ENCODE measurements at regions not wholly inside any gene's neighbourhood (a gene's known extent, or its start where the extent isn't known, plus 50 kb on each side); places are given as distances from the start of the nearest gene placed in this dataset.

GRCh38 chr22:47793304-47794101, 1031.1 kb downstream of the TBC1D22A start:
- H3K27ac ChIP-seq (ENCODE audit: low read depth, low read length), result no peak overlapping the region
- no peaks in the 10 kb centered on the region for H3K36me3 ChIP-seq (ENCODE audit: control insufficient read depth in 1 of 2, insufficient read depth in 2 of 2, low read length in 2 of 2)
- H3K4me3 ChIP-seq (ENCODE audit: low read depth in 1 of 2, low read length in 2 of 2), result no peak overlapping the region
- H3K9ac ChIP-seq (ENCODE audit: low read depth in 1 of 2, low read length in 2 of 2), result no peak overlapping the region
- H3K9me3 ChIP-seq (ENCODE audit: control insufficient read depth in 1 of 2, low read length in 2 of 2), result no peaks in the 10 kb centered on the region
- no peaks in the 10 kb centered on the region for H3K4me1 ChIP-seq (ENCODE audit: control insufficient read depth in 1 of 2, insufficient read depth in 2 of 2, low read length in 2 of 2)
- H3K27me3 ChIP-seq (ENCODE audit: control insufficient read depth in 1 of 2, insufficient read depth in 2 of 2, low read length in 2 of 2), result no peaks in the 10 kb centered on the region

- Histone ChIP-seq H3K36me3 (ENCODE audit: control insufficient read depth in 1 of 2, insufficient read depth in 2 of 2, low read length in 2 of 2) (no peaks in the 10 kb centered on the region), H3K27ac (ENCODE audit: low read depth, low read length) (no peak overlapping the region), H3K9me3 (ENCODE audit: control insufficient read depth in 1 of 2, low read length in 2 of 2) (peaks cover 0 to 4% of the 10 kb centered on the region in 2 donors), H3K9ac (ENCODE audit: low read depth in 1 of 2, low read length in 2 of 2) (no peak overlapping the region), H3K4me3 (ENCODE audit: low read depth in 1 of 2, low read length in 2 of 2) (no peak overlapping the region), H3K27me3 (ENCODE audit: control insufficient read depth in 1 of 2, insufficient read depth in 2 of 2, low read length in 2 of 2) (no peaks in the 10 kb centered on the region), H3K4me1 (ENCODE audit: control insufficient read depth in 1 of 2, insufficient read depth in 2 of 2, low read length in 2 of 2) (no peaks in the 10 kb centered on the region)
Observed at GRCh38 chr22:47789171-47789570, 1026.7 kb downstream of the TBC1D22A start.

GRCh38 chr22:47788461-47788860, 1026.0 kb downstream of the TBC1D22A start:
- no peak overlapping the region for H3K4me3 ChIP-seq (ENCODE audit: low read depth in 1 of 2, low read length in 2 of 2)
- H3K27ac ChIP-seq (ENCODE audit: low read depth, low read length), result no peak overlapping the region

GRCh38 chr22:47787501-47788227, 1025.2 kb downstream of the TBC1D22A start:
- Histone ChIP-seq H3K4me1 (ENCODE audit: control insufficient read depth in 1 of 2, insufficient read depth in 2 of 2, low read length in 2 of 2) (no peaks in the 10 kb centered on the region), H3K27me3 (ENCODE audit: control insufficient read depth in 1 of 2, insufficient read depth in 2 of 2, low read length in 2 of 2) (no peaks in the 10 kb centered on the region), H3K9ac (ENCODE audit: low read depth in 1 of 2, low read length in 2 of 2) (no peak overlapping the region), H3K9me3 (ENCODE audit: control insufficient read depth in 1 of 2, low read length in 2 of 2) (peaks cover 0 to 4% of the 10 kb centered on the region in 2 donors), H3K4me3 (ENCODE audit: low read depth in 1 of 2, low read length in 2 of 2) (no peak overlapping the region), H3K27ac (ENCODE audit: low read depth, low read length) (no peak overlapping the region), H3K36me3 (ENCODE audit: control insufficient read depth in 1 of 2, insufficient read depth in 2 of 2, low read length in 2 of 2) (no peaks in the 10 kb centered on the region)

More at GRCh38 chr22:47788461-47788860, 1026.0 kb downstream of the TBC1D22A start:
- H3K27me3 ChIP-seq (ENCODE audit: control insufficient read depth in 1 of 2, insufficient read depth in 2 of 2, low read length in 2 of 2), result no peaks in the 10 kb centered on the region
- H3K9ac ChIP-seq (ENCODE audit: low read depth in 1 of 2, low read length in 2 of 2), result no peak overlapping the region
- H3K36me3 ChIP-seq (ENCODE audit: control insufficient read depth in 1 of 2, insufficient read depth in 2 of 2, low read length in 2 of 2), result no peaks in the 10 kb centered on the region
- H3K9me3 ChIP-seq (ENCODE audit: control insufficient read depth in 1 of 2, low read length in 2 of 2), result peaks cover 0 to 4% of the 10 kb centered on the region in 2 donors
- H3K4me1 ChIP-seq (ENCODE audit: control insufficient read depth in 1 of 2, insufficient read depth in 2 of 2, low read length in 2 of 2), result no peaks in the 10 kb centered on the region

- H3K27me3 ChIP-seq (ENCODE audit: control insufficient read depth in 1 of 2, insufficient read depth in 2 of 2, low read length in 2 of 2), result no peaks in the 10 kb centered on the region
Observed at GRCh38 chr22:47786650-47787290, 1024.3 kb downstream of the TBC1D22A start.

GRCh38 chr22:47784991-47785390, 1022.5 kb downstream of the TBC1D22A start:
- no peaks in the 10 kb centered on the region for H3K27me3 ChIP-seq (ENCODE audit: control insufficient read depth in 1 of 2, insufficient read depth in 2 of 2, low read length in 2 of 2)
- H3K36me3 ChIP-seq (ENCODE audit: control insufficient read depth in 1 of 2, insufficient read depth in 2 of 2, low read length in 2 of 2), result no peaks in the 10 kb centered on the region
- no peak overlapping the region for H3K4me3 ChIP-seq (ENCODE audit: low read depth in 1 of 2, low read length in 2 of 2)
- no peak overlapping the region for H3K9ac ChIP-seq (ENCODE audit: low read depth in 1 of 2, low read length in 2 of 2)
- H3K27ac ChIP-seq (ENCODE audit: low read depth, low read length), result no peak overlapping the region
- no peaks in the 10 kb centered on the region for H3K4me1 ChIP-seq (ENCODE audit: control insufficient read depth in 1 of 2, insufficient read depth in 2 of 2, low read length in 2 of 2)
- peaks cover 0 to 4% of the 10 kb centered on the region in 2 donors for H3K9me3 ChIP-seq (ENCODE audit: control insufficient read depth in 1 of 2, low read length in 2 of 2)

More at GRCh38 chr22:47786650-47787290, 1024.3 kb downstream of the TBC1D22A start:
- Histone ChIP-seq H3K9ac (ENCODE audit: low read depth in 1 of 2, low read length in 2 of 2) (no peak overlapping the region), H3K4me3 (ENCODE audit: low read depth in 1 of 2, low read length in 2 of 2) (no peak overlapping the region), H3K36me3 (ENCODE audit: control insufficient read depth in 1 of 2, insufficient read depth in 2 of 2, low read length in 2 of 2) (no peaks in the 10 kb centered on the region), H3K27ac (ENCODE audit: low read depth, low read length) (no peak overlapping the region), H3K9me3 (ENCODE audit: control insufficient read depth in 1 of 2, low read length in 2 of 2) (peaks cover 0 to 4% of the 10 kb centered on the region in 2 donors), H3K4me1 (ENCODE audit: control insufficient read depth in 1 of 2, insufficient read depth in 2 of 2, low read length in 2 of 2) (no peaks in the 10 kb centered on the region)

- H3K4me1 ChIP-seq (ENCODE audit: control insufficient read depth in 1 of 2, insufficient read depth in 2 of 2, low read length in 2 of 2), result no peaks in the 10 kb centered on the region
- H3K27ac ChIP-seq (ENCODE audit: low read depth, low read length), result no peak overlapping the region
- H3K27me3 ChIP-seq (ENCODE audit: control insufficient read depth in 1 of 2, insufficient read depth in 2 of 2, low read length in 2 of 2), result no peaks in the 10 kb centered on the region
- H3K9me3 ChIP-seq (ENCODE audit: control insufficient read depth in 1 of 2, low read length in 2 of 2), result peaks cover 0 to 4% of the 10 kb centered on the region in 2 donors
- no peak overlapping the region for H3K4me3 ChIP-seq (ENCODE audit: low read depth in 1 of 2, low read length in 2 of 2)
- H3K9ac ChIP-seq (ENCODE audit: low read depth in 1 of 2, low read length in 2 of 2), result no peak overlapping the region
- H3K36me3 ChIP-seq (ENCODE audit: control insufficient read depth in 1 of 2, insufficient read depth in 2 of 2, low read length in 2 of 2), result no peaks in the 10 kb centered on the region
Observed at GRCh38 chr22:47784367-47784983, 1022.0 kb downstream of the TBC1D22A start.

- H3K4me1 ChIP-seq (ENCODE audit: control insufficient read depth in 1 of 2, insufficient read depth in 2 of 2, low read length in 2 of 2), result no peaks in the 10 kb centered on the region
- H3K27ac ChIP-seq (ENCODE audit: low read depth, low read length), result no peak overlapping the region
- no peaks in the 10 kb centered on the region for H3K36me3 ChIP-seq (ENCODE audit: control insufficient read depth in 1 of 2, insufficient read depth in 2 of 2, low read length in 2 of 2)
- peaks cover 0 to 4% of the 10 kb centered on the region in 2 donors for H3K9me3 ChIP-seq (ENCODE audit: control insufficient read depth in 1 of 2, low read length in 2 of 2)
- H3K9ac ChIP-seq (ENCODE audit: low read depth in 1 of 2, low read length in 2 of 2), result no peak overlapping the region
- no peaks in the 10 kb centered on the region for H3K27me3 ChIP-seq (ENCODE audit: control insufficient read depth in 1 of 2, insufficient read depth in 2 of 2, low read length in 2 of 2)
- no peak overlapping the region for H3K4me3 ChIP-seq (ENCODE audit: low read depth in 1 of 2, low read length in 2 of 2)
Observed at GRCh38 chr22:47783433-47784366, 1021.2 kb downstream of the TBC1D22A start.

GRCh38 chr22:47782328-47783075, 1020.1 kb downstream of the TBC1D22A start:
- Histone ChIP-seq H3K27ac (ENCODE audit: low read depth, low read length) (no peak overlapping the region), H3K4me1 (ENCODE audit: control insufficient read depth in 1 of 2, insufficient read depth in 2 of 2, low read length in 2 of 2) (no peaks in the 10 kb centered on the region), H3K27me3 (ENCODE audit: control insufficient read depth in 1 of 2, insufficient read depth in 2 of 2, low read length in 2 of 2) (no peaks in the 10 kb centered on the region), H3K36me3 (ENCODE audit: control insufficient read depth in 1 of 2, insufficient read depth in 2 of 2, low read length in 2 of 2) (no peaks in the 10 kb centered on the region), H3K9me3 (ENCODE audit: control insufficient read depth in 1 of 2, low read length in 2 of 2) (peaks cover 0 to 4% of the 10 kb centered on the region in 2 donors), H3K4me3 (ENCODE audit: low read depth in 1 of 2, low read length in 2 of 2) (no peak overlapping the region), H3K9ac (ENCODE audit: low read depth in 1 of 2, low read length in 2 of 2) (no peak overlapping the region)

Measured in duodenal mucosa (tissue), 2 donors.